NCI-H1694 (cell line): ENCODE measurements at regions not wholly inside any gene's neighbourhood (a gene's known extent, or its start where the extent isn't known, plus 50 kb on each side); places are given as distances from the start of the nearest gene placed in this dataset.
A peak's percentile ranks its signal among the peaks of the same experiment; 100 is the strongest.

Source experiments
- DNase-seq: peaks from one replicate; lab custom pipeline; 2025; lab: John Stamatoyannopoulos, UW

DNA sequence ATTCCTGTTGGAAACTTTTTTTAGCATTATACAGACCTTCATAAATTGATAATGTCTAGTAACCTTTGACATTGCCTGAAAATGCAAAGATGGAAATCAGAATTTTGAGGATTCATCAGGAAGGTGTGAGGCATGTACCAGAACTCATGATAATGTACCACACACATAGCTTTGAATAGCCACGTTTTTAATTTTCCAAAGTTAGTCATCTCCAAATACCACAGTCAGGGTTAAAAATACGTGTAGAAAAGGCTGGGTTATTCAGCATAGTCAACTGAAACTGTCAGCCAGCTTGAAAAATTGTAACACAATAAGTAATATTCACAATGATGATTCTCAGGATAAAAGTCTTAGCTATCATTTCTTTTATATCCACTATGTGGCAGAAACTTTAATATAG, 102.0 kb upstream of the THRB start:
- DNase-seq = no peak

- DNase-seq = no peak
These were observed 104.2 kb upstream of the THRB start for GRCh38 chr3:24598695-24599470.

GRCh38 chr3:24601066-24601939, 106.7 kb upstream of the THRB start:
- DNase-seq = no peak

GRCh38 chr3:24604215-24604614, 109.6 kb upstream of the THRB start:
- no peak for DNase-seq

DNA sequence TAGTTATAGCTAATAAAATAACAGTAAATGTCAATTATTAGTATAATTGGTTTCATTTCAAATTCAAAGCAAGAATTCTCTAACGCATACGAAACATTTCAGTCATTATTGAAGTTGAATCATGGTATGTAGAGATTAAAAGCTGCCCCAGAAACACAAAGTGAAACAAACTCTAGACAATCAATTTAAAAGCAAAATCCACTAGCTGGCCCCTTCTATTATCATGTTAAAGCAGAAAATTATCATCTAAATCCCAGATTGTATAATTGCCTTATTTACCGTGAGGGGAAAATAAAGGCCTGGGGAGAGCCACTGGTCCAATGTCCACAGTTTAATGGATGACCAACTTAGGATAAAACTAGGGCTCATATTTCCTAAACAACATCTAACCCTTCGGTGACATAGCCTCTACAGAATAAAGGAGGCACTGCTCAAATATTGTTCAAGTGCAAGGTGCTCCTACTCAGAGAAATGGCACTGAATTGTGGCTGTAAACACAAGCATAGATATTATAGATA, 110.9 kb upstream of the THRB start:
- DNase-seq = no peak

DNA sequence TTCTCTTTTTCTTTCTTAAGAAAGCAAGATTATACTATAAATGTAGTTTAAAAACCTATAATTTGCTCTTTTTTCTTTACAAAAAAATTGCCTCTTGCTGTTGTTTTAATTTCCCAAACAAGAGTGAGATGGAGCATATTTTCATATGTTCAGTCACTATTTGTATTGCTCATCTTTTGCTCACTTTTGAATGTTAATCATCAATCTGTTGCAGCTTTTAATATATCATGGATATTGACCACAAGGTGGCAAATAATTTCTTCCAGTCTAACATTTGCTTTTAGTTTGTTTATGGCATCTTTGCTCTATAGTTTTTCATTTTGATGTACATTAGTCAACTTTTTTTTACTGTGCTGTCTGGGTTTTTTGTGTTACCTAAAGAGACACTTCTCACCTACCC, 112.6 kb upstream of the THRB start:
- no peak for DNase-seq

- DNase-seq = peak; percentile 45
These were observed 114.2 kb upstream of the THRB start for GRCh38 chr3:24608701-24609390.

- no peak for DNase-seq
These were observed 119.7 kb upstream of the THRB start for GRCh38 chr3:24614359-24614758.

GRCh38 chr3:24615177-24615576, 120.5 kb upstream of the THRB start:
- DNase-seq = no peak

- DNase-seq = no peak
These were observed 121.6 kb upstream of the THRB start for GRCh38 chr3:24616110-24616829.

DNA sequence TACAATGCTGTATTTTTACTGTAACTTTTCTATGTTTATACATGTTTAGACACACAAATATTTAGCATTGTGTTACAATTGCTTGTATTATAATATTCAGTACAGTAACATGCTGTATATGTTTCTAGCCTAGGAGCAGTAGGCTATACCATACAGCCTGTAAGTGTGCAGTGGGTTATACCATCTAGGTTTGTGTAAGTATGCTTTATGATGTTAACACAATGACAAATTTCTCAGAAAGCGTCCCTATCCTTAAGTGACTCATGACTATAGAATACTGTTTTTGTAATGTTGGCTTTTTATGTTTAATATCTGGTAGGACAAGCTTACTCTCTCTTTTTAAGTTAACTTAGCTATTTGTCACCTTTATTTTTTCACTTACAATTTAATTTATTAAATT, 127.5 kb upstream of the THRB start:
- no peak for DNase-seq

DNA sequence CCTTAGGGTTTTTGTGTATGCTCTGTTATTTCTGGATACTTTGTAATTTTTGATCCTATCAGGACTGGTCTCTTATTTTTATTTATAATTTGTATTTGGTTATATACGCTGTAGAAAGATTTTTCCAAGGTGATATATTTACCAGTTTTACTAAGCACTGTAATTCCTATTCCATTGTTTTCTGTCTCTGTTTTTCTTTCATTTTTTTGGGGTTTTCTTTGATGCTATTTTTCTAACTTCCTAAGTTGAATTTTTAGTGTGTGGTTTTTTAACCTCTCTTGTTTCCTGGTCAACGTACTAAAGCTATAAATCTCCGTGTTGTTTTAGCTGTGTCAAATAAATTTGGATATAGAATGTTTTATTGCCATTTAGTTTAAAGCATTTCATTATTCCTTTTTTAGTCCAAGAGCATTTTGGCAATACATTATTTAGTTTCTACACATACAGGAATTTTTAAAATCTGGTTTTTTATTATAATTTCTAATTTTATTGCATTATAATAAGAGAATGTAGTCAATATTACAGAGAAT, 128.1 kb upstream of the THRB start:
- no peak for DNase-seq

- DNase-seq = no peak
These were observed 129.0 kb upstream of the THRB start for GRCh38 chr3:24623657-24624056.

- no peak for DNase-seq
These were observed 130.5 kb upstream of the THRB start for GRCh38 chr3:24624938-24625681.

DNA sequence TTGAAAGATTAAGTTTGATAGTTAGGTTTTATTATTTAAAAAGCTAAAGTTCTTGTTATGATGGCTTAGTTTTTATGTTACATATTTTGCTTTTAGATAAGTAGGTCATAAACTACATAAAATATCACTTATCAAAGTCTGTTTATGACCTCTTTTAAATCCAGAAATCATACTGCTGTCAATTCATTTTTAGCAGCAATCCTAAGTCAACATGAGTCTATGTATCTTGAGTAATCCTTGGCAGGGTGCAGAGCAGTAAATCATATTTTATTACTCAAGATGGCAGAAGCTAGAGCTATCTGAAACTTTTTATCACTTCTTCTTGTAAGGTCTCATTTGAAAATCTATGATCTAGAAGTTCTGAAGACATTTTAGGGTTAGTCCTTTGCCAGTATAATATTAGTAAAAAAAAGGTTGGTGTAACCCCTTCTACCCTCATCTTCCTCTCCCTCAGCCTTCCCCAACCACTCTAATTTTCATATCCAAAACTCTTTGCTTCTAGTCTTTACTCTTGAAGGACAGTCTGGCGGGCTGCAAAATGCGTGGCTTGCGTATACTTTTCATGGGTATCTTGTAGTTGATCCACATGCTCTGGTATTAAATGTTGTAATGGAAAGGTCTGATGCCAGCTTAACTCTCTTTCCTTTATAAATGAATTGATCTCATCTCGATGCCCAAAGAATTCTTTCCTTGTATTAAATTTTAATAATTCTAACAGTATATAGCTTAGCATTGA, 134.0 kb upstream of the THRB start:
- no peak for DNase-seq

- no peak for DNase-seq
These were observed 136.8 kb upstream of the THRB start for GRCh38 chr3:24631481-24631880.

DNA sequence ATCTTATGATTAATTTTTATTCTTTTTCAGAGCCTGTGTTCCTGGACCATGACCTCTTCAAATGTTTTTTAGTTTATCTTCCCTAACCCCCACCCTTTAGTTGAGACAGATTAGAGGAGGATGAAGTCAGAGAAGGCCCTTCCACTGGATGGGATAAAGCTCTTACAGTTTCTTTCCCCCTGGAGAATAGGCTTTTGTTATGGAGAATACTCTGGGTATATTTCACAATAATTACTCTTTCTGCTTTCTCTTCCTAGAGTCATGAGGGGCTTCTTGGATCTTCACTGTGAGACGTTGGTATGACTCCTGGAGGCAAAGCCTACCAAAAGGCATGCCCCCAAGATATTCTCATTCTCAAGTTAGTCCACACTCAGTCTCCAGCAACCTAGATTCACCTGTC, 144.4 kb upstream of the THRB start:
- DNase-seq = no peak

GRCh38 chr3:24639481-24640329, 145.1 kb upstream of the THRB start:
- no peak for DNase-seq

GRCh38 chr3:24640330-24640877, 145.8 kb upstream of the THRB start:
- DNase-seq = no peak
